ENCODE measurements at regions not wholly inside any gene's neighbourhood (a gene's known extent, or its start where the extent isn't known, plus 50 kb on each side); places are given as distances from the start of the nearest gene placed in this dataset.

- Histone ChIP-seq H3K4me2 (ENCODE audit: low read length) (no peak overlapping the region), H3K9me2 (ENCODE audit: low read depth, low read length) (no peaks in the 10 kb centered on the region), H3K4me1 (ENCODE audit: insufficient read depth, low read length, severe bottlenecking) (no peaks in the 10 kb centered on the region), H3K4me3 (ENCODE audit: low read depth, low read length, poor library complexity, severe bottlenecking) (no peak overlapping the region), H3F3A (ENCODE audit: insufficient read depth, low read length) (no peaks in the 10 kb centered on the region; the same call in 1 of the 2 replicates), H4K20me1 (ENCODE audit: insufficient read depth, low read length) (no peaks in the 10 kb centered on the region), H3K79me2 (ENCODE audit: insufficient read depth, low read length) (no peaks in the 10 kb centered on the region), H2AFZ (ENCODE audit: low read length) (no peak overlapping the region), H3K9ac (ENCODE audit: low read length) (no peak overlapping the region), H3K9me3 (ENCODE audit: low read length) (no peaks in the 10 kb centered on the region), H3K36me3 (ENCODE audit: insufficient read depth, low read length) (no peaks in the 10 kb centered on the region), H3K27me3 (ENCODE audit: insufficient read depth, low read length) (no peaks in the 10 kb centered on the region; the same call in 1 of the 2 replicates), H3K27ac (ENCODE audit: low read depth, low read length, poor library complexity, severe bottlenecking) (no peak overlapping the region)
- TF ChIP-seq CTCF (IDR thresholded peaks at IDR 0.05; ENCODE audit: low read length) (no peak), EZH2 (IDR thresholded peaks at IDR 0.05; ENCODE audit: borderline replicate concordance, low read length) (no peak)
These were observed 67.1 kb downstream of the HDGFL1 start for GRCh38 chr6:22636452-22636851.

- H3K9ac ChIP-seq (ENCODE audit: low read length) = no peak overlapping the region
- H3K4me1 ChIP-seq (ENCODE audit: insufficient read depth, low read length, severe bottlenecking) = no peaks in the 10 kb centered on the region
- no peaks in the 10 kb centered on the region; the same call in 1 of the 2 replicates for H3K27me3 ChIP-seq (ENCODE audit: insufficient read depth, low read length)
- no peaks in the 10 kb centered on the region for H3K36me3 ChIP-seq (ENCODE audit: insufficient read depth, low read length)
- no peaks in the 10 kb centered on the region for H3K79me2 ChIP-seq (ENCODE audit: insufficient read depth, low read length)
- H3K27ac ChIP-seq (ENCODE audit: low read depth, low read length, poor library complexity, severe bottlenecking) = no peak overlapping the region
- H3K4me2 ChIP-seq (ENCODE audit: low read length) = no peak overlapping the region
- H3K9me3 ChIP-seq (ENCODE audit: low read length) = no peaks in the 10 kb centered on the region
- H3K4me3 ChIP-seq (ENCODE audit: low read depth, low read length, poor library complexity, severe bottlenecking) = no peak overlapping the region
- no peaks in the 10 kb centered on the region for H4K20me1 ChIP-seq (ENCODE audit: insufficient read depth, low read length)
- no peaks in the 10 kb centered on the region for H3K9me2 ChIP-seq (ENCODE audit: low read depth, low read length)
- H2AFZ ChIP-seq (ENCODE audit: low read length) = no peak overlapping the region
- no peaks in the 10 kb centered on the region; the same call in 1 of the 2 replicates for H3F3A ChIP-seq (ENCODE audit: insufficient read depth, low read length)
- TF ChIP-seq EZH2 (IDR thresholded peaks at IDR 0.05; ENCODE audit: borderline replicate concordance, low read length) (no peak), CTCF (IDR thresholded peaks at IDR 0.05; ENCODE audit: low read length) (no peak)
These were observed 68.4 kb downstream of the HDGFL1 start for GRCh38 chr6:22637782-22638181.

- H3K4me1 ChIP-seq (ENCODE audit: insufficient read depth, low read length, severe bottlenecking) = no peaks in the 10 kb centered on the region
- no peaks in the 10 kb centered on the region; the same call in 1 of the 2 replicates for H3F3A ChIP-seq (ENCODE audit: insufficient read depth, low read length)
- no peak overlapping the region for H2AFZ ChIP-seq (ENCODE audit: low read length)
- H3K9me3 ChIP-seq (ENCODE audit: low read length) = no peaks in the 10 kb centered on the region
- H4K20me1 ChIP-seq (ENCODE audit: insufficient read depth, low read length) = no peaks in the 10 kb centered on the region
- no peak overlapping the region for H3K27ac ChIP-seq (ENCODE audit: low read depth, low read length, poor library complexity, severe bottlenecking)
- no peaks in the 10 kb centered on the region for H3K9me2 ChIP-seq (ENCODE audit: low read depth, low read length)
- no peaks in the 10 kb centered on the region for H3K79me2 ChIP-seq (ENCODE audit: insufficient read depth, low read length)
- no peak overlapping the region for H3K4me3 ChIP-seq (ENCODE audit: low read depth, low read length, poor library complexity, severe bottlenecking)
- H3K36me3 ChIP-seq (ENCODE audit: insufficient read depth, low read length) = no peaks in the 10 kb centered on the region
- H3K27me3 ChIP-seq (ENCODE audit: insufficient read depth, low read length) = no peaks in the 10 kb centered on the region; the same call in 1 of the 2 replicates
- TF ChIP-seq EZH2 (IDR thresholded peaks at IDR 0.05; ENCODE audit: borderline replicate concordance, low read length) (no peak), CTCF (IDR thresholded peaks at IDR 0.05; ENCODE audit: low read length) (no peak)
- no peak overlapping the region for H3K9ac ChIP-seq (ENCODE audit: low read length)
- H3K4me2 ChIP-seq (ENCODE audit: low read length) = no peak overlapping the region
These were observed 69.0 kb downstream of the HDGFL1 start for GRCh38 chr6:22638320-22638719.

Measured in OCI-LY1 (cell line).